NCI-H82 (cell line): ENCODE measurements at regions not wholly inside any gene's neighbourhood (a gene's known extent, or its start where the extent isn't known, plus 50 kb on each side); places are given as distances from the start of the nearest gene placed in this dataset.
"Not testable (repeated sequence)": the region's sequence is repeated elsewhere in the genome, so short reads cannot be mapped to it uniquely, and the experiment has no call there.

Experiments
- DNase-seq: peaks from one replicate; lab custom pipeline; 2025; lab: John Stamatoyannopoulos, UW

- no peak for DNase-seq
Measured at GRCh38 chr5:1731091-1731639, 68.5 kb downstream of the MRPL36 start.

GRCh38 chr5:1730487-1730847 lies 69.2 kb downstream of the MRPL36 start:
- DNase-seq = no peak

GRCh38 chr5:1729641-1730486 lies 69.8 kb downstream of the MRPL36 start:
- DNase-seq = no peak

GRCh38 chr5:1728846-1729245 lies 70.8 kb downstream of the MRPL36 start:
- DNase-seq = no peak

- DNase-seq = no peak
Measured at GRCh38 chr5:1727571-1727970, 72.1 kb downstream of the MRPL36 start.

- DNase-seq = no peak
Measured at GRCh38 chr5:1726956-1727355, 72.7 kb downstream of the MRPL36 start.

GRCh38 chr5:1726469-1726865 lies 73.2 kb downstream of the MRPL36 start:
- DNase-seq = no peak

- DNase-seq = no peak
Measured at GRCh38 chr5:1725641-1726468, 73.8 kb downstream of the MRPL36 start.

- DNase-seq = no peak
Measured at GRCh38 chr5:1724822-1725602, 74.6 kb downstream of the MRPL36 start.

GRCh38 chr5:1723957-1724821 lies 75.4 kb downstream of the MRPL36 start:
- DNase-seq = no peak

GRCh38 chr5:1723476-1723875 lies 76.2 kb downstream of the MRPL36 start:
- DNase-seq = no peak

- no peak for DNase-seq
Measured at GRCh38 chr5:1722877-1723276, 76.8 kb downstream of the MRPL36 start.

GRCh38 chr5:1720396-1721110 lies 79.1 kb downstream of the MRPL36 start:
- no peak for DNase-seq

GRCh38 chr5:1719860-1720259 lies 79.8 kb downstream of the MRPL36 start:
- DNase-seq = no peak

- no peak for DNase-seq
Measured at GRCh38 chr5:1718669-1719068, 81.0 kb downstream of the MRPL36 start.

GRCh38 chr5:1710091-1710490 lies 89.5 kb downstream of the MRPL36 start:
- not testable (repeated sequence) for DNase-seq

- DNase-seq = no peak
Measured at GRCh38 chr5:1709171-1709803, 90.3 kb downstream of the MRPL36 start.

GRCh38 chr5:1708592-1709141 lies 91.0 kb downstream of the MRPL36 start:
- DNase-seq = no peak

GRCh38 chr5:1707467-1707866 lies 92.2 kb downstream of the MRPL36 start:
- no peak for DNase-seq

- no peak for DNase-seq
Measured at GRCh38 chr5:1706428-1706827, 93.2 kb downstream of the MRPL36 start.
